Stimulated activated naive CD4-positive, alpha-beta T cell treated with Interleukin-2 at 50 U/mL for 16 hours (primary cell): ENCODE measurements at regions not wholly inside any gene's neighbourhood (a gene's known extent, or its start where the extent isn't known, plus 50 kb on each side); places are given as distances from the start of the nearest gene placed in this dataset.

Source experiments
- DNase-seq: peaks from one replicate; lab custom pipeline; 2025; lab: John Stamatoyannopoulos, UW

DNA sequence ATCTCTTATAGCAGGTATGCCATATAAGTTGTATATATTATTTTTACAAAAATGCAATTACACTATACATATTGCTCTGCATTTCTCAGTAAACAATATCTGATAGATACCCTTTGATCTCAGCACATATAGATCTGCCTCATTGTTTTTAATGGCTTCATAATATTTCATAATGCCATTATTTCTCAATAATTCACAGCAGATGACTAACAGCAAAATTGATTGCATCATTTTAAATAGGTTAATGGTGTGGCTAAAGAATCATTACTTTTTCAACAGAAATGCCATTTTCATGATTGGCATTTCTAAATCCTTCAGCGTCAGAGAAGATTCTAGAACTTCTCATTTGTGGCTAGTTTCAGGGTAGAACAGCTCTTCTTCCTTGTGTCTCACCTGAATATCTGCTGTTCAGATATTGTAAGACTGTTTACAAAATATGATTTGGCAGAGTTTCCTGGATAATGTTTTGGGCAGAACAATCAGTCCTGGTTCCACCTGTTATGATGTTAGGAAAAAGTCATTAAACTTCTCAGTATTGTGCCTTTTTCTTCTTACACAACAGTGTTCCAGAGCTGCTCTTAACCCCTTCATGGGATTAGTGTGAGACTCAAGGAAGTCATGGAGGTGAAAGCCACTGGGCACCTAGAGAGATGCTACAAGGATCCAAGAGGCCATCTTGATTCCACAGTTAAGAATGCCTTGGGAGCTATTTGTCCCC, 397.6 kb upstream of the THBS1 start:
- DNase-seq, result no peak

- DNase-seq, result no peak
Measured at GRCh38 chr15:39184701-39185390, 396.0 kb upstream of the THBS1 start.

- no peak for DNase-seq
Measured at GRCh38 chr15:39188314-39188713, 392.6 kb upstream of the THBS1 start.

DNA sequence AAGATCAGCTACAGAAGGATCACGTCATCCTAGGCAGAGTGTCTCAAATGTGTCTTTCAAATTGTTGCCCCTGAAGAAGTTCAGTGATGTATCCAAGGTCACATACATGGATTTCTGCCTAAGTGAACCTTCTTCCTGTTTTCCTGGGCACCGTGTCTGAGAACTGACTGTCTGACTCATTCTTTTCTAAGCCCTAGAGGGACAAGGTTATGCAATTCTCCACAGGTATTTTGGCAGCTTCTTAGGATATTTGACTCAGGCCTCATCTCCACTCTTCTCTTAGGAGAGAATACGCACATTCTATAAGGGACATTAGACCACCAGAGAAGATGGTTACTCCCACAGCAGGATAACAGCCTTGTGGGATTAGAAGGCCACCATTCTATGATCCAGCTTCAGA, 391.9 kb upstream of the THBS1 start:
- no peak for DNase-seq

DNA sequence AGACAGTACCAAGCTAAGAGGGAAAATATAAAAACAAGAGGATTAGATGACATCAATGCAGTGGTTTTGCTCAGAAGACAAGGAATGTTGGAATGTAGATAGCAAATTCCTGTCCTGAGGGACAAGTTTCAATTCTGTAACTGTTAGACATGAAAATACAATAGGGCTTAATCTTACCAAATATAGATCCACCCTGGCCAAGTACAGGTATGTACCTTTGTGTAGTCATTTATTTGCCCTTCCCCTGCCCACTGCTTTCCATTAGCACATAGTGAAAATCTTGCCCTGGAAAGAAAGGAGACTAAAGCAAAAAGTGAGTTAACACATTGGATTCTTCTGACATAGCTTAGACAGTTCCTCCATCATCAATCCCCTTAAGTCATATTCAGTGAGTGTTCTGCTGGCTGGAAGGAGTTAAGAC, 389.0 kb upstream of the THBS1 start:
- DNase-seq, result no peak

- DNase-seq, result no peak
Measured at GRCh38 chr15:39192351-39192750, 388.5 kb upstream of the THBS1 start.

DNA sequence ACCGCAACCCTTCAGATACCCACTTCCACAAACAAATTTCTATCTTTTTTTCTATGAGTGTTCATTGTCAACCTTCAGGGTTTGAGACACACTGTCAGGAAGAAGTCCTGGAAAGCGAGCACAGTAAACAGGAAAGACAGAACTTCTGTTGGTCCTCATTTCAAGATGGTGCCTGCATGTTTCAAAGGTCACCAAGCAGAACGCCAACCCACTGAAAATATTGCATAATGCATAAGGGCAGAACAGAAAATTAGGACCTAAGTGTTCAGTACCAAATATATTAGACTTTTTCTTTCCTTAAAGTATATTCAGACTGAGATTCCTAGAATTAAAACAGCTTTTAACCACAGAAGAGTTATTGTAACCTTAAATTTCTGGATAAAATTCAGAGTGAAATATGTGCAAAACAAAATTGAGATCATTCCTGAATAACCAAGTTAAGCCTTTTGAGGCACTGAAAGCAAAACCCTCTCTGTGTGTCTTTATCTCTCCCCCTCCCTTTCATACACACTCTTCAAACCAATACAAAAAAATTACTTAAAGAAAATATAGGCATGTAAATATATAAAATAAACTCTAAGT, 387.8 kb upstream of the THBS1 start:
- no peak for DNase-seq

DNA sequence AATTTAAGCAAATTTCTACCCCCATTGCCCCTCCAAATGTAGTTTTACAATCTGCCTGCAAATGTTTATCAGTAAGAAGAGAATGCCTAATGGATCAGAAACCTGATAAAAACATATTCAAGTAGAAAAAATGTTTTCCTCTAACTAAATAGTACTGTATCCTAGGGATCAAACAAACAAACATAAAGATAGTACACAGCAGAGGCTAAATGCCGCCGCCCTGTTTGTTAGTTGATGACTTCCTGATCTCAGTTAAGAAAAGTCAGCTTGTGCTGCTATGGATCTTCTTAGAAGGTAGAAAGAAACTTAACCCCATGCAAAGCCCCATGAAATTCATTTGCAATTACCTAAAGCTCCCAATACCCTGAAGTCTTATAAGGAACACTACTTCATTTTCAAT, 387.3 kb upstream of the THBS1 start:
- no peak for DNase-seq

DNA sequence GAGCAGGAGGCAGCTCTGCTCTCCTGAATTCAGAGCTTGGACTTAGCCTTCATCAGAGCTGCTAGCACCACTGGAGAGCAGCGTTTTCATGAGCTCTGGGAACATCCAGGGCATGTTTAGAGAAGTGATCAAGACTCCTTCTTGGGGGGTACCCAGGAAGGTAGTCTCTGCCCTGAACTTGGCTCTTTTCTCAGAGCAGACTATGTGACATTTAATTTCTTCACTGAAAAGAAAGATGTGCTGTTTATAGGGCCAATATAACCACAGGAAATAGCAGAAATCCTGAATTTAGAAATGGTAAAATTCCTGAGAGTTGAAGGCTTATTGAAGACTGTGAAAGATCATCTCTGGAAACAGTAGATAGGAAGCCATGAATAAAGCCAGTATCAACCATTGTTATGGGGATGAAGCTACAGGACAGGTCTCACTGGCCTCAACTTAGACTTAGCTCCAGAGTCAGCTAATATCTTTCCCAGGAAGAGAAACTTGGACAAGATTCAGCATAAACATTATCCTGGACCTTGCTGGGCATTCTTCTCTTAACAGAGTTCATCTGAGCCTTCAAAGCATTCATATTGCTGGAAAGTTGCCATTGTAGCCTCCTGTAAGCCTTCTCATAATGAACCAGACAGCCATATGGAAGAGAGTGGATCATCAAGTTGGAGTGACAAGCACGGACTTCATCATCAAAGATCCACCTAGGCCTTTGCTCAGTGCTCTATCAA, 386.6 kb upstream of the THBS1 start:
- DNase-seq, result no peak

DNA sequence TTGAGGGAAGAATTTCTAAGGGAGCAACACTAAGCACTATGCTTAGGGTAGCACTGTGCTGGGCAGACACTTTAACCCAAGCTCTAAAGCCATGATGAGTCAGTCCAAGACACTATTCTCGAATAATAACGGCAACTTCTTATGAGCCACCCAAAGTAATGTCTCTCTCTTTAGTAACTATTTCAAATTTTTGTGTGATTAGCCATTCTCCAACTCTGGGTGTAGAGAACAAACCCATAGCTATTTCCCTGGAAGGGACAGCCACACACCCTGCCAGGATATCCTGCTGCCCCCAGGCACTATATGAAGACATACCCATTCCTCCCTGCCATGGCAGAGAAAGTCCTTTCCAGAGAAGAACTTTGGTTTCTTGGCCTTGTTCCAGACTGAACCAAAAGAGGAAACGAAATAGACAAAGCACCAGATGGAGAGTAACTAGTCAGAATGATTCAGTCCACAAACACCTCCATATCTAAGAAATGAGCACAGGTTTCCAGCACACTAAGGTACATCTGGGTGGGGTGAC, 384.9 kb upstream of the THBS1 start:
- DNase-seq, result no peak

DNA sequence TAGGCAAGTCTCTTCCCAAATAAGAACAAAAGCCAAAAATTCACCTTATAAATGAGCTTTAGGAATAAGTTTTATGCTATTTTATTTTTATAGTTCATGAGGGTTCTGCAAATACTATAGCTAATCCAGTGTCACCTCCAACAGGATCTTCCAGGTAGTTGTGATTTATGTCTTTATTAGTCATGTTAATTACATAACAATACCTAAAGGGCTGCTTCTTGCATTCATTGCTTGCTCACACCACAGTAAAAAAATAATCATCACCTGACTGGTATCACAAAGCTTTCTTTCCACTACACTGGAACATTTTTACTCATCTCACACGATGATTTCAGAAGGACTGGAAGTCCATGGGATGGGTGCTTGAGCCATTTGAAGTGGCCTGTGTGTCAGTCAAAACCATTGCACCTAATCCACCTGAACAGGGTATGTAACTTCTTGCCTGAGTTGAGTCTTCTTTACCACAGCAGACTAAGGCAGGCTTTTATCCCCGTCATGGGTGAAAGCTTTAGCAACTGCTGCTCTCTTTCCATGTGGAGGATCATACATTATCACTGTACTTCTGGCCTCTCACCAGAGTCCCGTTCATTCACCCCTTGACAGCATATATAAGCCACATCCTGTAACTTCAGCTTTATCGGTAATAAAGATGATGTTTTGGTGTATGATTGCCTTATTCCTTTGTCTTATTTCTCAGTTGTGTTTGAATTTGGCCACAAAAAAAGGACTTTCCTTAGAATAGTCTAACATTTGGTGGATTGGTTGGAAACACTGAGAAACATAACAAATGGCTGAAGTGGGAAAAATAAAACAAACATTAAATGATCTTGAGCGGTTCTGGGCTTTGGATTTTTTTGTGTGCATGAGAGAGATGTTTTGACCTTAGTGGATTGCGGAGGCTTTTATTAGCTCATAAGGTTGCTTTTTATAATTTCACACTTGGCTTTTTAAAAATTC, 382.6 kb upstream of the THBS1 start:
- DNase-seq, result no peak

DNA sequence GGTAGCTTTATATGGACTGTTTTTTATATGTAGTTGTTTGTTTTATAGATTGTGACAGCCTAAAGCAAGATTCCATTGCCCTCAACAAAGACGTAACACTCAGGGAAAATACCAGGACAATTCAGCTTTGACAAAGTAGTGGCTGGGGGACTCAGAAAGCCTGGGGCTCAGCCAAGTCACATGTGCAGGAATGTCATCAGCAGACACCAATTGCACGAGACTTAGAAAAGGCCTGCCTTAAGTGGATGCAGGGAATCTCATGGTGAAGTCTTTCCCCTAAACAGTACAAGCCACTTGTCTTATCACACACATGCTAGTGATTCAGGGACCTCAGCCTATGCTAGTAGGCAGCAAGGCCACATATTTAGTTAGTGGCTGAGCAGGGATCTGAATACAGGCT, 381.8 kb upstream of the THBS1 start:
- DNase-seq, result no peak

DNA sequence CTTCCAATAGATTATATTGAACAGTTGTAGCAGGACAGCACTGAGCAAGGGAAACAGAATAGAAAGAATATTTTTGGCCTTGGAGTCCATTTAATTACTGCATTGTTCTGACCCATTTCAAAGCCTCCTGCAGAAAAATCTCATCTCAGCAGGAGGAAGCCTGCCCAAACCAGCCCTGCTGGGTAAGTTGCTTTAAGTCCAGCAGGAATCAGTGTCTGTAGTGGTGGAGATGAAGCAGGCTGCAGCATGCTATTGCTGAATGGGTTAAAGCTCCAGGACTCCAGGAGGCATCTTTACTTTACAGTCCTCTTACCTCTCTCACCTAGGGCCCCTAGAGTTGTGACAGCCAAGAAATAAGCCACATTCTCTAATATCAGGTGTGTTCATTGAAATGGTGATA, 380.3 kb upstream of the THBS1 start:
- DNase-seq, result no peak

- no peak for DNase-seq
Measured at GRCh38 chr15:39202641-39203040, 378.2 kb upstream of the THBS1 start.

- DNase-seq, result no peak
Measured at GRCh38 chr15:39204031-39204430, 376.8 kb upstream of the THBS1 start.

- DNase-seq, result no peak
Measured at GRCh38 chr15:39205081-39205480, 375.8 kb upstream of the THBS1 start.

DNA sequence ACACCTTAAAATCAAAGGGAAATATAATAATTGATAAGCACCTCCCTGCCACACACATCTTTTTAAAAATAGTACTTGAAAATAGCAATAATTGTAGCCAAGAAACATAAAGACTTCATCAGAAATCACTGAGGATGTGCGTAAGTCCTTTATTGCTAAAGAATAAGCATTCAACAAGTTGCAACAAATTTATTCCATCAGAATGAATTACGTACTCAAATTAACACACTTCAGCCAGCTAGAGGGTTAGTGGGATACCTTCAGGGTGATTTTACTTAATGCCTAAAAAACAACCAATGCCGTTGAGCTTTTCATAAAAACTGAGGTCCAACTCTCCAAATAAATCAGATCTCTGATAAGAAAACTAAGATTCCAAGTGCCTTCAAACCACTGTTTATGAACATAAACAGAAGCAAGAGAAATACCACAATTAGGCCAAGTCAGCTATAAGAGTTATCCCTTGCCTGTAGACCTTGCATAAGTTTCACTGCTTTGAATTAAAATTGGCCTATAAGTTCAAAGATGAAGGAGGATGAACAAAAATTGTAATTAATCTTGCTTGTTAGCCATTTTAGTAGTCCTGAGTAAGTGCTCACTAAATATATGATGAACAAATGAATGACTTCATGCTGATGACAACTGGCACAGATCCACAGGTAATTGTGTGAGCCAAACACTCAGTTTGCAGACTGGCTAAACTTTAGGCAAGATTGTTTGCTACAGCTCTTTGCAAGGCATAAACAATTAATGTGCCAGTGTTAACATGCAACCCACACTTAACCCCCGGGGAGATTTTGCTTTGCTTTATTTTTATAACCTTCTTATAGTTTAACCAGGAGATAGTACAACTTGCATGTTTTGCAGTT, 375.1 kb upstream of the THBS1 start:
- DNase-seq, result no peak

DNA sequence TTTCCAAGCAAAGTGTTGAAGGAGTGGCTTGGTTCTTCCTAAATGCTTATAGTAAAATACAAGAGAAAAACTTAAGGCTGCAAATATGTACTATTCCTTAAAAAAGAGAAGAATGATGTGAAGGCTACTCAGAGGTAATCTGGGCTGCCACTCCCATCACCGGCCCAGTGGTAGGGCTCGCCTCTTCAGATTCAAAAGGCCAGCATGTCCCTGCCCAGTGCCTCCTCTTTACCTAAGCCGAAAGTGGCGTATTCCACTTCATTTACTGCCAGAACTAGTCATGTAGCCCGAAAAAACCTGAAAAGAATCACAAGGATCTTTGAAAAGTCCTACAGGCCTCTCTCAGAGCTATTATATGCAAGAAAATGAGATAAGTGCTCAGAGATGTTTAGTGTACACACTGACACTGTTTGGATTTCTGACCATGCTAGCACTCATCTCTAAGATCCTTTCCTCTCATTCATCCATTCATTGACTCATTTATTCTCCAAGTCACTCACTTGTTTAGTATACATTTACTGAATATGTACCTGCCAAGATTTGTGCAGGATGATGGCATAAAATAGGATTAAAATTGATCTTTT, 373.3 kb upstream of the THBS1 start:
- DNase-seq, result no peak

GRCh38 chr15:39208187-39208586, 372.7 kb upstream of the THBS1 start:
- DNase-seq, result no peak
